ENCODE measurements at regions not wholly inside any gene's neighbourhood (a gene's known extent, or its start where the extent isn't known, plus 50 kb on each side); places are given as distances from the start of the nearest gene placed in this dataset.

GRCh38 chr5:154567155-154567554 is 89.1 kb upstream of the HAND1 start:
- TF ChIP-seq EZH2phosphoT487 (IDR thresholded peaks at IDR 0.05; ENCODE audit: borderline replicate concordance, low read depth, low read length) (no peak), CTCF (conservative IDR thresholded peaks at IDR 0.05; ENCODE audit: low read length) (no peak)
- no TSS peak for BruUV-seq (replicated peaks)
- Histone ChIP-seq H3K9me2 (ENCODE audit: insufficient read depth, low read length) (no peaks in the 10 kb centered on the region), H3K4me3 (ENCODE audit: low read depth, low read length, poor library complexity, severe bottlenecking) (no peak overlapping the region), H3K27ac (ENCODE audit: low read depth, low read length, poor library complexity, severe bottlenecking) (no peak overlapping the region), H3K36me3 (ENCODE audit: insufficient read depth, low read length) (no peaks in the 10 kb centered on the region), H3K4me2 (ENCODE audit: low read length) (no peak overlapping the region), H3K4me1 (ENCODE audit: insufficient read depth, low read length, poor library complexity, severe bottlenecking) (no peaks in the 10 kb centered on the region), H4K20me1 (ENCODE audit: insufficient read depth, low read length) (no peaks in the 10 kb centered on the region), H3K79me2 (ENCODE audit: insufficient read depth, low read depth, low read length) (no peaks in the 10 kb centered on the region), H3K9me3 (ENCODE audit: low read length) (no peaks in the 10 kb centered on the region), H2AFZ (ENCODE audit: low read length) (no peak overlapping the region)
- ChIA-PET CTCF (ENCODE audit: unreplicated experiment) (no interaction called here), POLR2A (no interaction called here)
- no peak for DNase-seq (ENCODE audit: low spot score)
- intact Hi-C loops (cut with micrococcal nuclease; ENCODE audit: unreplicated experiment), result no loop called here

GRCh38 chr5:154566146-154566680 is 88.2 kb upstream of the HAND1 start:
- H2AFZ ChIP-seq (ENCODE audit: low read length), result no peak overlapping the region
- no peak overlapping the region for H3K4me2 ChIP-seq (ENCODE audit: low read length)
- no peak overlapping the region for H3K27ac ChIP-seq (ENCODE audit: low read depth, low read length, poor library complexity, severe bottlenecking)
- no peaks in the 10 kb centered on the region for H3K36me3 ChIP-seq (ENCODE audit: insufficient read depth, low read length)
- ChIA-PET CTCF (ENCODE audit: unreplicated experiment) (no interaction called here), POLR2A (interaction anchor here (0.5 kb wide), 1 partner anchor 17 kb away, joined by 3 read pairs; no protein-coding TSS in a partner anchor)
- no TSS peak for BruUV-seq (replicated peaks)
- TF ChIP-seq CTCF (conservative IDR thresholded peaks at IDR 0.05; ENCODE audit: low read length) (no peak), EZH2phosphoT487 (IDR thresholded peaks at IDR 0.05; ENCODE audit: borderline replicate concordance, low read depth, low read length) (no peak)
- H3K9me3 ChIP-seq (ENCODE audit: low read length), result no peaks in the 10 kb centered on the region
- H3K79me2 ChIP-seq (ENCODE audit: insufficient read depth, low read depth, low read length), result no peaks in the 10 kb centered on the region
- no peaks in the 10 kb centered on the region for H3K9me2 ChIP-seq (ENCODE audit: insufficient read depth, low read length)
- no peaks in the 10 kb centered on the region for H3K4me1 ChIP-seq (ENCODE audit: insufficient read depth, low read length, poor library complexity, severe bottlenecking)
- intact Hi-C loops (cut with micrococcal nuclease; ENCODE audit: unreplicated experiment), result no loop called here
- H3K4me3 ChIP-seq (ENCODE audit: low read depth, low read length, poor library complexity, severe bottlenecking), result no peak overlapping the region
- no peaks in the 10 kb centered on the region for H4K20me1 ChIP-seq (ENCODE audit: insufficient read depth, low read length)
- DNase-seq (ENCODE audit: low spot score), result no peak

GRCh38 chr5:154565123-154565522 is 87.1 kb upstream of the HAND1 start:
- Histone ChIP-seq H2AFZ (ENCODE audit: low read length) (no peak overlapping the region), H3K79me2 (ENCODE audit: insufficient read depth, low read depth, low read length) (no peaks in the 10 kb centered on the region), H3K9me3 (ENCODE audit: low read length) (no peaks in the 10 kb centered on the region), H4K20me1 (ENCODE audit: insufficient read depth, low read length) (no peaks in the 10 kb centered on the region), H3K4me1 (ENCODE audit: insufficient read depth, low read length, poor library complexity, severe bottlenecking) (no peaks in the 10 kb centered on the region), H3K36me3 (ENCODE audit: insufficient read depth, low read length) (no peaks in the 10 kb centered on the region), H3K27ac (ENCODE audit: low read depth, low read length, poor library complexity, severe bottlenecking) (no peak overlapping the region), H3K4me3 (ENCODE audit: low read depth, low read length, poor library complexity, severe bottlenecking) (no peak overlapping the region), H3K4me2 (ENCODE audit: low read length) (no peak overlapping the region), H3K9me2 (ENCODE audit: insufficient read depth, low read length) (no peaks in the 10 kb centered on the region)
- no peak for DNase-seq (ENCODE audit: low spot score)
- TF ChIP-seq EZH2phosphoT487 (IDR thresholded peaks at IDR 0.05; ENCODE audit: borderline replicate concordance, low read depth, low read length) (no peak), CTCF (conservative IDR thresholded peaks at IDR 0.05; ENCODE audit: low read length) (no peak)
- intact Hi-C loops (cut with micrococcal nuclease; ENCODE audit: unreplicated experiment), result no loop called here
- no TSS peak for BruUV-seq (replicated peaks)
- ChIA-PET POLR2A (no interaction called here), CTCF (ENCODE audit: unreplicated experiment) (no interaction called here)

Measured in OCI-LY7 (cell line).